PFSK-1 (cell line): ENCODE measurements at regions not wholly inside any gene's neighbourhood (a gene's known extent, or its start where the extent isn't known, plus 50 kb on each side); places are given as distances from the start of the nearest gene placed in this dataset.

Experiments
- FOXP2 ChIP-seq: optimal IDR thresholded peaks from 2 replicates; pipeline ENCODE3; 2011; ENCODE audit warnings: borderline replicate concordance, control low read depth, inconsistent platforms; ENCODE audit not compliant: insufficient read depth; ENCODE audit errors: extremely low read length, extremely low read depth
- POLR2AphosphoS5 ChIP-seq: IDR thresholded peaks from 2 replicates; pipeline ENCODE4 v1.6.1; 2012; ENCODE audit warnings: low read depth, mild to moderate bottlenecking, control low read depth, low read length, moderate library complexity
- SIN3A ChIP-seq: IDR thresholded peaks from 2 replicates; pipeline ENCODE4 v1.6.1; 2012; ENCODE audit warnings: mild to moderate bottlenecking, low read length, moderate library complexity, borderline replicate concordance; ENCODE audit not compliant: insufficient read depth
- TAF1 ChIP-seq: IDR thresholded peaks from 2 replicates; pipeline ENCODE4 v1.6.1; 2012; ENCODE audit warnings: low read length, control low read depth, borderline replicate concordance; ENCODE audit not compliant: insufficient read depth
- TF ChIP-seq, protein P1 (sequence below), 2 experiments: IDR thresholded peaks; 2 replicates each; pipeline versions ENCODE4 v1.6.1 to v1.8.0; 2011 to 2012; ENCODE audit warnings: low read depth in 2 of 2, low read length in 2 of 2, control low read depth in 1 of 2, inconsistent platforms in 1 of 2, mild to moderate bottlenecking in 1 of 2, moderate library complexity in 1 of 2; ENCODE audit not compliant: insufficient read depth in 1 of 2

DNA sequence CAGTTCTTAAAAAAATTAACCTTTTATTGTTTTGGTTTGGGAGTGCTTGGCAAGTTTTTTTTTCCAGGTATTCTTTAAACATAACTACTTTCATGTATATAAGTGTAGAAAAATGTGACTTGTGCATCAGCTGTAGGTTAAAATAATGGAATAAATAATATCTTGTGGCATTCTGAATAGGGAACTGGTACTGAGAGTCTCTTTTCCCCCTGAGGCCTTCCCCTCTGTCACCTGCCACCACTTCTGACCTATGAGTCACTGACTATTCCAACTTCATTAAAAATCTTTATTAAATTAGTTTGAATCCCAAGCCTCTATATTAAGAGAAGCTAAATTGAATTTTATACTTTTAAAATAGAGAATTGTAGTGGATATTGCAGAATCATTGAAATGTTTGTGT, 805.7 kb downstream of the METTL15 start:
- TF ChIP-seq, protein P1, sequence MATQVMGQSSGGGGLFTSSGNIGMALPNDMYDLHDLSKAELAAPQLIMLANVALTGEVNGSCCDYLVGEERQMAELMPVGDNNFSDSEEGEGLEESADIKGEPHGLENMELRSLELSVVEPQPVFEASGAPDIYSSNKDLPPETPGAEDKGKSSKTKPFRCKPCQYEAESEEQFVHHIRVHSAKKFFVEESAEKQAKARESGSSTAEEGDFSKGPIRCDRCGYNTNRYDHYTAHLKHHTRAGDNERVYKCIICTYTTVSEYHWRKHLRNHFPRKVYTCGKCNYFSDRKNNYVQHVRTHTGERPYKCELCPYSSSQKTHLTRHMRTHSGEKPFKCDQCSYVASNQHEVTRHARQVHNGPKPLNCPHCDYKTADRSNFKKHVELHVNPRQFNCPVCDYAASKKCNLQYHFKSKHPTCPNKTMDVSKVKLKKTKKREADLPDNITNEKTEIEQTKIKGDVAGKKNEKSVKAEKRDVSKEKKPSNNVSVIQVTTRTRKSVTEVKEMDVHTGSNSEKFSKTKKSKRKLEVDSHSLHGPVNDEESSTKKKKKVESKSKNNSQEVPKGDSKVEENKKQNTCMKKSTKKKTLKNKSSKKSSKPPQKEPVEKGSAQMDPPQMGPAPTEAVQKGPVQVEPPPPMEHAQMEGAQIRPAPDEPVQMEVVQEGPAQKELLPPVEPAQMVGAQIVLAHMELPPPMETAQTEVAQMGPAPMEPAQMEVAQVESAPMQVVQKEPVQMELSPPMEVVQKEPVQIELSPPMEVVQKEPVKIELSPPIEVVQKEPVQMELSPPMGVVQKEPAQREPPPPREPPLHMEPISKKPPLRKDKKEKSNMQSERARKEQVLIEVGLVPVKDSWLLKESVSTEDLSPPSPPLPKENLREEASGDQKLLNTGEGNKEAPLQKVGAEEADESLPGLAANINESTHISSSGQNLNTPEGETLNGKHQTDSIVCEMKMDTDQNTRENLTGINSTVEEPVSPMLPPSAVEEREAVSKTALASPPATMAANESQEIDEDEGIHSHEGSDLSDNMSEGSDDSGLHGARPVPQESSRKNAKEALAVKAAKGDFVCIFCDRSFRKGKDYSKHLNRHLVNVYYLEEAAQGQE (IDR thresholded peaks at IDR 0.05; ENCODE audit: insufficient read depth in 1 of 2, low read depth in 2 of 2, low read length in 2 of 2): no peak
- TF ChIP-seq FOXP2 (no peak), SIN3A (no peak), TAF1 (no peak), POLR2AphosphoS5 (no peak)

DNA sequence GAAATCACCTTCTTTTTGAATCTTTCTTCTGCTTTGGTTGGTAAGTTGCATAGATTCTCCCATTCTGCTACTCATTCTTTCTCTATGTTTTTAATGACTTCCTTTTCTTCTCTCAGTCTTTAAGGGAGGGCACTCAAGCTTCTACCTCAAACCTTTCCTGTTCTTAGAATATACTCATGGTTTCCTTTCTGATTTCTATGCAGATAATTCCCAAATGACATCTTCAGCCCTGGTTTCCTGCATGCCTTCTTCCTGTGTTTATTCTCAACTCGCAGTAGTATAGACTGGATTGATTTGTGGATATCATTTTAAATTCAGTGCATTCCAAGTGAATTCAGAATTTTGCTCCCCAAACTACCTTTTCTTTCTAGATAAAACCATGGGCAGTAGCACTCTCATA, 803.6 kb downstream of the METTL15 start:
- TF ChIP-seq POLR2AphosphoS5: no peak
- TF ChIP-seq TAF1: no peak
- TF ChIP-seq SIN3A: no peak
- no peak for TF ChIP-seq FOXP2
- TF ChIP-seq, protein P1 (IDR thresholded peaks at IDR 0.05; ENCODE audit: insufficient read depth in 1 of 2, low read depth in 2 of 2, low read length in 2 of 2): no peak

DNA sequence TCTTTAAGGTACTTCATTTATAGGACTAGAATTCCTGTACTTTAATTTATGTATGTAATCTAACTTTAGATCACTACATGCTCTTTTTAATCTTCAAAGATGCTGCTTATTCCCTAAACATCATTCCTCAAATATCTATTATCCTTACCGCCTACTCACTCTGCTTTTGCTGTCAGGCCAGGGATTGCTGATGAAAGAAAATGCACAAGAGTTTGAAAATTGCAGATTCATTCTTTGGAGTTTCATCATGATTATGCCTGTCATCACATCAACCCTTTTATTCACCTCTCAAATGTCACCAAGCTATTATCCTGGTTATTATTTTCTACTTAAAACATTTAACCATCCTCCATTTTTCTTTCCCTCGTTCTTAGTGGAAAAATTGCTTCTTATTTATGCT, 802.7 kb downstream of the METTL15 start:
- TF ChIP-seq FOXP2 (no peak), SIN3A (no peak), POLR2AphosphoS5 (no peak), TAF1 (no peak)
- TF ChIP-seq, protein P1 (IDR thresholded peaks at IDR 0.05; ENCODE audit: insufficient read depth in 1 of 2, low read depth in 2 of 2, low read length in 2 of 2): no peak

DNA sequence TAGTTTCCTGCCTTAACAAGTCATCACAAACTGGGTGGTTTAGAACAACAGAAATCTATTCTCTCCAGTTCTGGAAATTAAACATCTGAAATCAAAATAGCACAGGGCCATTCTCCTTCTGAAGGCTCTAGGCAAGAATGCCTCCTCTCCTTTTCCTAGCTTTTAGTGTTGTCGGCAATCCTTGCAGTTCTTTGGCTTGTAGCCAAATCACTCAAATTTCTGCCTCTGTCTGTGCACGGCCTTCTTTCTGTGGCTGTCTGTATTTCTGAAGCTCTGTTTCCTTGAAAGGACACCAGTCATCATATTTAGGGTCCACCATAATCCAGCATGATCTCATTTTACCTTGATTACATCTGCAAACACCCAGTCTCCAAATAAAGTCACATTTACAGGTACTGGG, 795.5 kb downstream of the METTL15 start:
- TF ChIP-seq TAF1 (no peak), POLR2AphosphoS5 (no peak), FOXP2 (no peak), SIN3A (no peak)
- TF ChIP-seq, protein P1 (IDR thresholded peaks at IDR 0.05; ENCODE audit: insufficient read depth in 1 of 2, low read depth in 2 of 2, low read length in 2 of 2): no peak

DNA sequence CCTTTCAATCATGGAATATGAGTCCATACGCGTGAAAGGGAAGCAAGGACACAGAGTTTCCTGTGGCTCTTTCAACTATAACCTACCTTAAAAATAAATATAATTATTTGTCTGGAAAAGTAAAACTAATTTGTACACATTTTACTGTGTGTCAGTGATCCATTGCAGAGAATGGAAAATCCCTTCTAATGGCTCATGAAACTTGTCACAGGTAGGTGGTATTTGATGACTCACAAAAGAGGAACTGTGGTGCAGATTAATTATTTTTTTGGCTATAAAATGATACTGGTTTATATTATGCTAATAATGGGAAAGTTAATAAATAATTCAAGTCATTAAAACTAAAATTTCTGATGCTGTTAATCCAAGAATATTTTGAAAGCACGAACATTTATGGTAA, 792.2 kb downstream of the METTL15 start:
- no peak for TF ChIP-seq FOXP2
- TF ChIP-seq, protein P1 (IDR thresholded peaks at IDR 0.05; ENCODE audit: insufficient read depth in 1 of 2, low read depth in 2 of 2, low read length in 2 of 2): no peak
- TF ChIP-seq SIN3A: no peak
- TF ChIP-seq POLR2AphosphoS5: no peak
- no peak for TF ChIP-seq TAF1
